SK-N-MC (cell line): ENCODE measurements at regions not wholly inside any gene's neighbourhood (a gene's known extent, or its start where the extent isn't known, plus 50 kb on each side); places are given as distances from the start of the nearest gene placed in this dataset.

Experiments
- DNase-seq: peaks from one replicate; pipeline ENCODE4 v3.0.0-alpha.2; 2011; ENCODE audit warnings: low read depth, low spot score
- H3K27ac ChIP-seq: fragments of 200-600 bp; sonication (generic); 2 replicates; pipeline ENCODE4 v1.5.1; 2016; ENCODE audit warnings: mixed run types
- H3K36me3 ChIP-seq: fragments of 200-600 bp; sonication (generic); 2 replicates; pipeline ENCODE4 v1.6.1; 2017; ENCODE audit warnings: antibody characterized with exemption, low read length, mixed read lengths; ENCODE audit not compliant: insufficient read depth
- H3K4me3 ChIP-seq: fragments of 200-600 bp; sonication (generic); 2 replicates; pipeline ENCODE4 v1.5.1; 2016
- H3K9ac ChIP-seq: fragments of 200-600 bp; sonication (generic); 2 replicates; pipeline ENCODE4 v1.8.0; 2017; ENCODE audit warnings: mixed run types, mixed read lengths; ENCODE audit not compliant: insufficient read length
- H3K9me3 ChIP-seq: fragments of 200-600 bp; sonication (generic); 2 replicates; pipeline ENCODE4 v1.6.1; 2017; ENCODE audit warnings: low read depth, mild to moderate bottlenecking, antibody characterized with exemption, low read length, moderate library complexity, mixed read lengths
- EZH2 ChIP-seq: fragments of 200-600 bp; sonication (generic); IDR thresholded peaks from one replicate; pipeline ENCODE4 v1.6.1; 2017; ENCODE audit warnings: antibody characterized with exemption
- FOXP2 ChIP-seq: optimal IDR thresholded peaks from 2 replicates; pipeline ENCODE3; 2011; ENCODE audit warnings: mild to moderate bottlenecking, moderate library complexity; ENCODE audit not compliant: insufficient read depth; ENCODE audit errors: extremely low read length, control extremely low read depth
- POLR2AphosphoS5 ChIP-seq: IDR thresholded peaks from 2 replicates; pipeline ENCODE4 v1.6.1; 2012; ENCODE audit warnings: mild to moderate bottlenecking, low read depth, low read length, borderline replicate concordance

DNA sequence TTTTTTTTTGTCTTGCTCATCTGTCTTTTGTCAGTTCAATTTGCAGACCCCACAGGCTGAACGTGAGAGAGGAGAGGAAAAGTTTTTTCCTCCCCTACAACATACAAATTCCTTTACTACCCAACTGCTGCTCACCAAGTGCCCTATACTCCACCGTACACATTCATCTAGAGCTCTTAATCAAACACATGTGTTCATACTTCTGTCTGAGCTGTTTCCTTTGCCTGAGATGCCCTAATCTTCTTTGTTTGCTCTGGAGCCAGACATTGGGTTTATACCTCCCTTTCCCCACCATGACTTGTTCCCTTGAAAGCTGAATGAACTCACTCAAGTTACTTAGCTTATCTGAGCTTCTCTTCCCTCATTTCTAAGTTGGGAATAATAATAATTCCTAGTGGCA is 122.7 kb upstream of the RASGRP1 start:
- Histone ChIP-seq H3K9me3 (no peaks in the 10 kb centered on the region), H3K4me3 (no peak overlapping the region), H3K36me3 (no peaks in the 10 kb centered on the region), H3K27ac (no peak overlapping the region), H3K9ac (no peak overlapping the region)
- TF ChIP-seq POLR2AphosphoS5 (no peak), FOXP2 (no peak), EZH2 (no peak)
- DNase-seq = no peak

DNA sequence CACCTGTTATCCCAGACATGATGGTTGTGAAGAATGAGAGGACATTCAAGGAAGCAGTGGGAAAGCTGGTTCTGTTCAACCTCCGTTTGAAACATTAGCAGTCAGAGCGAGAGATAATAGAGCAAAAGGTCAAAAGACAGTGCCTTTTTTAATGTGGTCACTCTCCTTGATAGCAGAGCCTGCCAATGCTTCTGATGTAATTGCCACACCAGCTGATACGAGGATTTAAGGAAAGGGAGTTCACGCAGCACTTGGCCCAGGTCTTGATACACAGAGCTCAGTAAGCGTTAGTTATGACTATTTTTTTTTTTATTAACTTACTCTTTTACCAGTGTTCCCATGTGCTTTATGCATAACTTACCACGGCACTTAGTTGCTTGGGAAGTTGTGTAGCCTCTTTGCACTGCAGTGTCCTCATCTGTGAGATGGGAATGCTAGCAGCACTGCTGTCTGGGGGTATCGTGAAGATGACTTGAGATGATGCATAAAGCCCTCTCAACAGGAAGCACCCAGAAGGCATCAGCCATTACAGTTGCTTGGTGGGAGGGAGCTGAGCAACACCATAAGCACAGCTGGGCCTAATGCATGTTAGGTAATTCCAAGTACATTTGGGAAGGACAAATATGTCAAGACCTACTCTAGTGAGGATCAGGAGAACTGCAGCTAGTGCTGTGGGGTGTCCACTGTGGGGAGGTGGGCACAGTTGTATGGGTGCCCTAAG is 123.3 kb upstream of the RASGRP1 start:
- TF ChIP-seq POLR2AphosphoS5 = no peak
- no peak for TF ChIP-seq FOXP2
- TF ChIP-seq EZH2 = no peak
- Histone ChIP-seq H3K27ac (no peak overlapping the region), H3K9ac (no peak overlapping the region)

GRCh38 chr15:38688761-38689160 is 124.1 kb upstream of the RASGRP1 start:
- no peak overlapping the region for H3K27ac ChIP-seq
- TF ChIP-seq FOXP2 (no peak), POLR2AphosphoS5 (no peak), EZH2 (no peak)
- DNase-seq = no peak
- H3K9ac ChIP-seq = no peak overlapping the region
- H3K4me3 ChIP-seq = no peak overlapping the region
- H3K36me3 ChIP-seq = no peaks in the 10 kb centered on the region
- no peaks in the 10 kb centered on the region for H3K9me3 ChIP-seq

More for the DNA sequence above, 123.3 kb upstream of the RASGRP1 start:
- DNase-seq = no peak
- no peak overlapping the region for H3K4me3 ChIP-seq
- H3K36me3 ChIP-seq = no peaks in the 10 kb centered on the region
- H3K9me3 ChIP-seq = no peaks in the 10 kb centered on the region

DNA sequence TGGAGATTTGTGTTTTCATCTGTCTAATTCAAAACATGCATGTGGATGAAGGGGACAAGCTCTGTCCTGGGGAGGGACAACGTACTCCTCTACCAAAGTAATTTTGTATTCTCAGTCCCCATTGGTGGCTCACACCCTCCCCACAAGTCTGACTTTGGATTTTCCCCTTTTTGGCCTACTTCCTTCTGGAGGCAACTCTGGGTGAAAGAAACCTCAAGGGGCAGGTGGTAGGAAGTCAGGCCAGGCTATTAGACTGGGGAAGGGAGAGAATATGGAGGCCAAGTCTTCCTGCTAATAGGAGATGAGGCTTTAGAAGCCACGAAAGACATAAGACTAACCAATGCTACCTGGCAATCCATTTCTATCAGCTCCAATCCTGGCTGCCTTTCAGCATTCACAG is 124.9 kb upstream of the RASGRP1 start:
- H3K4me3 ChIP-seq = no peak overlapping the region
- TF ChIP-seq POLR2AphosphoS5 = no peak
- H3K9me3 ChIP-seq = no peaks in the 10 kb centered on the region
- no peak overlapping the region for H3K9ac ChIP-seq
- H3K27ac ChIP-seq = no peak overlapping the region
- DNase-seq = no peak
- H3K36me3 ChIP-seq = no peaks in the 10 kb centered on the region

- H3K9me3 ChIP-seq = no peaks in the 10 kb centered on the region
- TF ChIP-seq FOXP2 (no peak), EZH2 (no peak), POLR2AphosphoS5 (no peak)
- H3K9ac ChIP-seq = no peak overlapping the region
- DNase-seq = no peak
- H3K27ac ChIP-seq = no peak overlapping the region
- H3K36me3 ChIP-seq = no peaks in the 10 kb centered on the region
- H3K4me3 ChIP-seq = no peak overlapping the region
Observed at GRCh38 chr15:38690216-38690615, 125.6 kb upstream of the RASGRP1 start.

GRCh38 chr15:38690719-38691332 is 126.2 kb upstream of the RASGRP1 start:
- no peak overlapping the region for H3K27ac ChIP-seq
- H3K9ac ChIP-seq = no peak overlapping the region
- no peak for TF ChIP-seq EZH2
- no peak for TF ChIP-seq POLR2AphosphoS5
- no peak for TF ChIP-seq FOXP2
- H3K4me3 ChIP-seq = no peak overlapping the region
- H3K9me3 ChIP-seq = no peaks in the 10 kb centered on the region
- peak; percentile 45 for DNase-seq
- H3K36me3 ChIP-seq = no peaks in the 10 kb centered on the region

- Histone ChIP-seq H3K36me3 (no peaks in the 10 kb centered on the region), H3K9me3 (no peaks in the 10 kb centered on the region), H3K4me3 (no peak overlapping the region), H3K27ac (no peak overlapping the region), H3K9ac (no peak overlapping the region)
- no peak for TF ChIP-seq POLR2AphosphoS5
- TF ChIP-seq EZH2 = no peak
- TF ChIP-seq FOXP2 = no peak
- DNase-seq = no peak
Observed at GRCh38 chr15:38691377-38691776, 126.8 kb upstream of the RASGRP1 start.

DNA sequence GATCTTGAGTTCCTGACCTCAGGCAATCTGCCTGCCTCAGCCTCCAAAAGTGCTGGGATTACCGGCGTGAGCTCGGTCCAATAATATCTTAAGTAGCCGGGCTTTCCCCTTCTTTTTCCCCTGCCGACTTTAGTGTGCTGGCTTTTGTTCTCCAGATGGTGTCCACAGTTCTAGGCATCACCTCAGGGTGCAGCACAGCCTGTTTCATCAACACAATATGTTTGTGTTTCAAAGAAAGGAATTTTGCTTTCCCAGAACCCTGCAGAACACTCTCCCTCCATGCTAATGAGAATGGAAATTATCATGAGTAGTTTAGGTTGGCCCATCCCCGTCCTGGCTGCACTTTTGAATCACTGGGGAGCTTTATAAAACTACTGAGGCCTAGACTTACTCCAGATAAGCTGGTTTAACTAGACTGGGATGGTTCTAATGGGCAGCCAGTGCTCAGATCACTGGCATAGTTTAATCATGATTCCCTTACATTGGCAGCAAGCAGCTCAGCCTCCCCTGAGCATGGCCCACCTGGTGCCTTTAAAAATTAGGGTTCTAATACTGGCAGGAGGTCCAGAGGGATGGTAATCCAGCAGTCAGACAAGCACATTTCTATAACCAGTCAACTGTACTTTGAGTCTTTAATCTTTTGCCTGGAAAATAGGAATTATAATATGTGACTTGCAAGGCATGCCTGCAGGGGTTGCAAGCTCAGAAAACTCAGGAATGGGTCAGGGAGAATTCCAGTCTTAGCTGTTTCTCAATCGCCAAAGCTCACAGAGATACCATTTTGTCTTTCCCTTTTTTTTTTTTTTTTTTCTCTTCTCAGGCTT is 127.6 kb upstream of the RASGRP1 start:
- no peak overlapping the region for H3K9ac ChIP-seq
- no peak for DNase-seq
- H3K4me3 ChIP-seq = no peak overlapping the region
- no peak for TF ChIP-seq EZH2
- TF ChIP-seq FOXP2 = no peak
- H3K36me3 ChIP-seq = no peaks in the 10 kb centered on the region
- no peaks in the 10 kb centered on the region for H3K9me3 ChIP-seq
- H3K27ac ChIP-seq = no peak overlapping the region
